Fibroblast of the aortic adventitia (primary cell): ENCODE measurements at regions not wholly inside any gene's neighbourhood (a gene's known extent, or its start where the extent isn't known, plus 50 kb on each side); places are given as distances from the start of the nearest gene placed in this dataset. TPM values are rescaled to one million over a fixed set of nuclear protein-coding genes. Genes with fewer than 3 reads are reported as not detected.

ENCODE experiments used
- DNase-seq: peaks from one replicate; pipeline ENCODE4 v3.0.0-alpha.2; 2010; ENCODE audit warnings: low read depth
- H3K4me3 ChIP-seq: 2 replicates; pipeline ENCODE4 v1.5.1; 2011; ENCODE audit warnings: low read depth, mild to moderate bottlenecking, control low read depth, low read length, moderate library complexity
- CTCF ChIP-seq: IDR thresholded peaks from 2 replicates; pipeline ENCODE4 v1.5.1; 2011; ENCODE audit warnings: mild to moderate bottlenecking, low read length, control low read depth, inconsistent platforms; ENCODE audit not compliant: insufficient read depth
- small RNA-seq: library from RNA; depleted of rRNA; stranded (forward); fragments of <200 nt; gene quantifications from one replicate; pipeline ENCODE3, GENCODE V24; 2012

- DNase-seq, result no peak
- H3K4me3 ChIP-seq, result no peak overlapping the region
- TF ChIP-seq CTCF, result no peak
Measured at GRCh38 chr5:130243641-130244040, 339.4 kb downstream of the CHSY3 start.

- TF ChIP-seq CTCF, result no peak
- H3K4me3 ChIP-seq, result no peak overlapping the region
- DNase-seq, result no peak
Measured at GRCh38 chr5:130237721-130238120, 333.5 kb downstream of the CHSY3 start.

Small RNAs in the stretch of these regions (small RNA-seq; reads per million reads assigned to genes)
- gene AC113367.2, result not detected
- gene RNU7-53P, result not detected
